NCI-H2107 treated with DMSO at 0.1 percent for 48 hours (cell line): ENCODE measurements at regions not wholly inside any gene's neighbourhood (a gene's known extent, or its start where the extent isn't known, plus 50 kb on each side); places are given as distances from the start of the nearest gene placed in this dataset.
A peak's percentile ranks its signal among the peaks of the same experiment; 100 is the strongest.

ENCODE experiments used
- DNase-seq: peaks from one replicate; lab custom pipeline; 2025; ENCODE audit not compliant: unreplicated experiment; lab: John Stamatoyannopoulos, UW

- DNase-seq, result peak; percentile 94
Observed at GRCh38 chr2:45301307-45302277, 292.3 kb upstream of the SIX2 start.

DNA sequence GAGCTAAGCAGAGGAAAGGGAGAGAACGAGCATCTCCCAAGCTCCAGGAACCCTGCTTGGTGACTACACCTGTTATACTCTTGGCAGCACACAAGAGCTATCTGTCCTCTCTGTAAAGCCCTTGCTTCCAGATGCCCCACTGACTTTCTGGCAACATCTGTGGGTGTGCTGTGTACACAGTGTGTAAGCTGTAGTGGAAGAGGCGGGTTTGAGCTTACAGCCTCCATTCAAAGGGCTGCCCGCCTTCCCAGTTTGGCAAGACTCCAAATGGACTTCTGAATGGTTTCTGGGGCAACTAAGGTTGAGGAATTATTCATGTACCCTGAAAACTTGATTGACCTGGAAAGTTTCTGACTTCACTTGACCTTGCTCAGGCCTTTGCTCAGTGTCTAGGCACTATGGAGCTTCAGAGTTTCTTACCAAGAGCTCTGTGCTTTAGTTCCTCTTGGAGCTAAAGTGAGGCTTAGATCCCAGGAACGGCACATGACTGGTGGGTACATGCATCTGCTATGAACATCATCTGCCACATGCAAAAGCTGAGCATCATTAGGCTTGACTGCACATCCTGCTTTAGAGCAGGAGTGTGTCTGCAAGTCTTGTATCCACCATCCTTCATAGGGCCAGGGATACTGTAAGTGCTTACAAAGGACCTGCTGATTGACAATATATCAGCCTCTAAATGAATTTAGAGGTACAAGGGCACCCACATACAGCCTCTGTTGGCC is 290.9 kb upstream of the SIX2 start:
- peak; percentile 61 for DNase-seq

- no peak for DNase-seq
Observed at GRCh38 chr2:45299361-45299760, 290.1 kb upstream of the SIX2 start.

GRCh38 chr2:45293182-45293581 is 283.9 kb upstream of the SIX2 start:
- no peak for DNase-seq

DNA sequence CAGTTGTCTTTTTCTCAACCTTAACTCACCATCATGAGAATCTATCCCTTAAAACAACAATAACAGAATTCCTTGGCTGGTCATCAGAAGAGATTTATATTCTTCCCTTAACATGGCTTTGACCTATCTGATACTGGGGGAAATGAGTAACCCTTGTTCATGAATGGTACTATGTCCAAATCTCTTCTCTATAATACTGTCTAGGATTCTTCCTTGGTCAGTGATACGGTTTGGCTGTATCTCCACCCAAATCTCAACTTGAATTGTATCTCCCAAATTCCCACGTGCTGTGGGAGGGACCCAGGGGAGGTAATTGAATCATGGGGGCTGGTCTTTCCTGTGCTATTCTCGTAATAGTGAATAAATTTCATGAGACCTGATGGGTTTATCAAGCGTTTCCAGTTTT is 282.0 kb upstream of the SIX2 start:
- DNase-seq, result no peak

GRCh38 chr2:45289997-45290709 is 280.9 kb upstream of the SIX2 start:
- DNase-seq, result no peak

DNA sequence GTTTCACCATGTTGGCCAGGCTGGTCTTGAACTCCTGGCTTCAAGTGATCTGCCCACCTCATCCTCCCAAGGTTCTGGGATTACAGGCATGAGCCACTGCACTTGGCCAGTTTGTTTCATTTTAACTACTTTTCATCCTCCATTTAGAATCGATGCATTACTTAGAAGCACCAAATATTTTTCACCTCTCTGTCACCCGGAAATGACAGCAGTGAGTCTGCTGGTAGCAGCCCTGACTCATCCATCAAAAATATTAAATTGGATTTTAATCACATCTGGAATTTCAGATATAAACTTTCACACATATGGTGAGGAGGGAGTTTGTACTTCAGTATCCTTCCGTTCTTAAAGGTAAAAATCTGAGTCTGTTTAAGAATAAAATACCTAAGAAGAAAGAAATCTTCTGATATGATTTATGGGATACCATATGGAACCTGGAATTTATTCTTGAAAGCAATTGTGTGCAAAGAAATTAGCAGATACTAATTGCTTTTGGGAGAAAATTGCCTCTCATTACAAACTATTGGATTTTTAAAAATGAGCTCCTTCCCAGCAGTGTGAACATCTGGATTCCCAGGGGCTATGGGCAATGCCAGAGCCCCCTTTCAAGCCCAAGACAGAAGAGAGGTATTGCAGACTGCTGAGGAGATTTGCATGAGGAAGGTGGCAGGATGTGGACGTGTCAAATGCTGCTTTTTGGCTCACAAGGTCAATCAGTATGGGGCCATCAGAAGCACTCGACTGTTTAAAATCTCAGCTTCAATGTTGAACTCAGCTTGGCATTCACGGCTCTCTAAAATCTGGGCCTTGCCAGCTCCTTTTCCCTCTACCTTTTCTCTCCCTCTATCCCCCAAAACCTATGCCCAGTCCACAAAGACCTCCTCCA is 279.5 kb upstream of the SIX2 start:
- no peak for DNase-seq

DNA sequence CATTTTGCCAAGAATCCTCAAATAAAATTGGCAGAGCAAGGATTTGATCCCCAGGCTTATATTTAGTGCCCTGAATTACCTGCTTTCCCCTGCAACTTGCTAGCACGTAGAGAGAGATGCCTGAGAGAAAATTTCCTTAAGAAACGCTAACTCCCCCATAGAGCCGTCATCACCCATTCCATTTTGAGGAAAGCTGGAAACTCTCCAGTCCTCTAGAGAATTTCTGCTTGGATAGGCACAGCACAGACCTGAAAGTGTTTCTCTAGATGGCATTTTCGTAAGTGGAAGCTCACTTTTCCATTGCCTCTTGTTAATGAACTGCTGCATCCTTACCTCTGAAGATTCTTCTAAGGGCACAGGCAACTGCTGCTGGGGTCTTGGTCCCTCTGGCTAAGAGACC is 277.8 kb upstream of the SIX2 start:
- DNase-seq, result no peak

DNA sequence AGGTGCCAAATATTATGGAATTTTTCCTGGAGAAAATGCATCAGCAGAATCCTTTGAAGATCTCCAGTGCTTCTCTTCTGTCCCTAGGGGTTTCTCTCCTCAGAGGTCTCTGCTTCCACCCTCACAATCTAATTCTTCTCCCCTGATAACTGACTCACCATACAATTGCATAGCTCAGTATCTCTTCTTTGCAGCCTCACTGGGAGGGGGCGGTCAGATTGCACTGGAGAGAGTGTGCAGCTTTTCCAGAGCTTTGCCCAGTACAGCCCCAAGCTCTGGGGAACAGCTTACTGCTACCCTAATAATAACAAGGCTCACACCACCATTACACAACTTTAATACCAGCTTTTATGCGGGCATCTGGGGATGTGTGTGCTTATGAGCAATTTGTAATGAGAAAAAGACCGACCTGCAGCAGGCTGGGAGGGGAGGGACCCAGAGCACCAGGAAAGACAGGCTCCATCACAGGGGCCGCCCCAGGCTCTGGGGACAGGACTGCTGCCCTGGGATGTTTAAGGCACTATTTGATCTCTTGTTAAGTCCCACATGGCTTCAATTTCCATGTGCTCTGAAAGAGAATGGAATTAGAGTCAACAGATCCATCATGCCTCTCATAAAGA is 276.6 kb upstream of the SIX2 start:
- no peak for DNase-seq

DNA sequence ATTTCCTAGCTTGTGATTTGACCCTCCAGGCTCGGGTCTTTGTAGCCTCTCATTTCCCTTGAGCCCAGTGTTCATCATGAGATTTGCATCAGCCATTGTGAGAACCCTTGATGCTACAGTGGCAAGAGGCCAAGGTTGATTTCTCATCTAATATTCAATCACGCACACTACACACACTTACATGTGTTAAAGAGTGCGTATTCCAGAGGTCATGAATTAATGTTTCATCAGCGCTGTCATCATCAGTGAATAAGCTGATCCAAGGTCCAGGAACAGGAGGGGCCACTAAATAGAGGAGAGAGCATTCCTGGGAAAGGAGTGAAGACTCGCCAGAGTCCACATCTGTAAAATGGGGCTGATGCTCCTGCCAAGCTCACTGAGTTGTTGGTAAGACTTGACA is 276.1 kb upstream of the SIX2 start:
- DNase-seq, result no peak

DNA sequence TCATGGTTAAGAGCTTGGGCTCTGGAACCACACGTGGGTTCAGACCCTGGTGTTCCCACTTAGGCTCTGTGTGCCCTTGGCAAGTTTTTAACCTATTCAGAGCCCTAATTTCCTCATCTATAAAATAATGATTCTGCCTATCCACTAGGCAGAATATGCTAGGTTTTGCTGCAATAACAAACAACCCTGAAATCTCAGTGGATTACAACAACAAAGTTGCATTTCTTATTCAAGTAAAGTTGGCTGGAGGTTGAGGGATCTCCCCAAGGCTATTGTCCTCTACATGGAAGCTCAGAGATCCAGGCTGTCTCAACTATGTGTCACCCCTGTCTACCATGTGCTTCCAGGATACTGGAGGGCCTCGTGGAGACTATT is 275.4 kb upstream of the SIX2 start:
- no peak for DNase-seq

DNA sequence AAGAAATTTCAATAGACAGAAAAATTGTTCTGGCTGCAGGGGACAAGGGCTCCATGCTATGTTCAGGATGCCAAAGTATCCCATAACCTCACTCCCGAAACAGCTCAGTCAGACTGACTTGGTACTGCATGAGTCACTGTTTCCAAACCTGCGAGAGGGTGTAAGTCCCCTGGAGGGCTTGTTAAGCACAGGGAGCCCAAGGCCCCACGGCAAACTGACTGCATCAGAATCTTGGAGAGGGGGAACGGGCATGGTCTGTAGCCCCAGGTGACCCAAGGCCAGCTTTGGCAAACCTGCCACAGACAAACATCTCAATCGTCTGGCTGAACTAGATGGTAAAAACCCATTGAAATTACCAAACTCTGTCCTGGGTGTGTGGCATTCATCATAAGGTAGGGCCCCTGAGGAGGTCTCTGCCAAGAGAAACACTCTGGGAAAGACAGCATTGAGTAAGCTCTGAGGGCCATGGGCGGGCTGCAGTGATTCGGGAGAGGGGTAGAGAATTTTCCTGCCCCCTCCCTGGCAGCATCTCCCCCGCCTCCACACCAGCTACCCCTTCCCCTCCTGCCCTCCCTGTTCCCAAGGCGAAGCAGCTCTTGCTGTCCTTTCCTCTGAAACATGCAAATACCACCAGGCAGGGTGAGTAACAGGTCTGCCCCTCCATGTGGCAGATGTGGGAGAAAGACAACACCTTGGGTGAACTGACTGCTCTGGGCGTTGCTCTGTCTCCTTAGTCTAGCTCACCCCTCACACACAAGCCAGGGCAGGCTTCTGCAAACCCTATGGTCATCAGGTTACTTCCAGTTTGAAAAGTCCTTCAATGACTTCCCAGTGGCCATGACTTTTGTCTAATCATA is 274.7 kb upstream of the SIX2 start:
- DNase-seq, result no peak

GRCh38 chr2:45282646-45283045 is 273.4 kb upstream of the SIX2 start:
- no peak for DNase-seq

- no peak for DNase-seq
Observed at GRCh38 chr2:45281311-45281710, 272.1 kb upstream of the SIX2 start.

GRCh38 chr2:45280794-45281193 is 271.5 kb upstream of the SIX2 start:
- no peak for DNase-seq

DNA sequence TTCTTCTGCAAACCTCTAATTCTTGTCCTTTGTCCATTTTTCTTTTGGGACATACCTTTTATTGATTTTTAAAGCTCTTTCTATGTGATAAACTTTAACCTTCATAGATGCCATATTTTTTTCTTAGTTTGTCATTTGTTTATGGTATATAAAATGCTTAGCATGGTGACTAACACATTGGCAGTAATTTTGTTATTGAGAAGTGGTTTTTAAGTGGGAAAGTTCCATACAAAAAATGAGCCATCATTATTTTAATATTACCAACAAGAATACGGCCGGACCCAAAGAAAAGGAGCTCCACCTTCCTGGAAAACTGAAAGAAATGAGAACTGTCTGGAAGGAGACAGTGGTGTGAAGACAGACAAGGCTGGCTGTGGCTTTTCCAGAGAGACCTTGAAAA is 270.1 kb upstream of the SIX2 start:
- DNase-seq, result no peak

- DNase-seq, result no peak
Observed at GRCh38 chr2:45278365-45279078, 269.3 kb upstream of the SIX2 start.

DNA sequence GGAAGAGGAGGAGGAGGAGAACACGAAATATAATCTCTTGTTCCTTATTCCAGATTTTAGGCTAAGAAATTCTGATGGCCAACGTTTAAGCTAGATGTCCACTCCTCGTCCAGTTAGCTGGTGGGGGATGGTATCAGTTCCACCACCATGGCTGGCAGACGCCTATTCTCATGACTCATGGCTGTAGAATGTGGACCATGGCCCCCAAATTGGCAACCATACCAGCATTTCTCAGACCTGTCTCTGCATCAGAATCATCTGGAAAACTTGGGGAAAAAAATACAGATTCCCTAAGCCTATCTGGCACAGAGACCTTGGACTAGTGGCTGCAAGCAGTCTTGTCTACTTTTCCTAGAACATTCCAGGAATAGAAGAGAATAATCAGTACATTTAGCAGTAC is 267.7 kb upstream of the SIX2 start:
- DNase-seq, result no peak

DNA sequence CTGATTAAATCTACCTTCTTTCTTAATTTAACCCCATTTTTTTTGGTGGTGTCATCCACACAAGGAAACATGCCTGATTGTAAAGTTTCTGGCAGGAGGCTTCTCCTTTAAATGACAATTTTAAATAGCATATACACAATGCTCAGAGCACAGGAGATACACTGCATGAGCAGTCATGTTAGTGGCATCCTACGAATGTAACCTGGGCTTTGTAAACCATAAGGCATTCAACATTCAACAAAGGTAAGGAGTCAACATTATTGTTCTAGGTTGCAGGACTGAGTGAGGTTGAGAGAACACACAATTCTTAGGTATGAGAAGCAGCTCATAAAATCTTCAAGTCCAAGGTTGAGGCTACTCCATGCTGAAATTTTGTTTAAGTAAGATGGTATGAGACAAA is 266.6 kb upstream of the SIX2 start:
- no peak for DNase-seq
